Iris pigment epithelial cell (primary cell): ENCODE measurements at regions not wholly inside any gene's neighbourhood (a gene's known extent, or its start where the extent isn't known, plus 50 kb on each side); places are given as distances from the start of the nearest gene placed in this dataset.
"Not testable (repeated sequence)": the region's sequence is repeated elsewhere in the genome, so short reads cannot be mapped to it uniquely, and the experiment has no call there.

Experiments used
- DNase-seq: peaks from one replicate; pipeline ENCODE4 v3.0.0-alpha.2; 2011; ENCODE audit warnings: low read depth

DNA sequence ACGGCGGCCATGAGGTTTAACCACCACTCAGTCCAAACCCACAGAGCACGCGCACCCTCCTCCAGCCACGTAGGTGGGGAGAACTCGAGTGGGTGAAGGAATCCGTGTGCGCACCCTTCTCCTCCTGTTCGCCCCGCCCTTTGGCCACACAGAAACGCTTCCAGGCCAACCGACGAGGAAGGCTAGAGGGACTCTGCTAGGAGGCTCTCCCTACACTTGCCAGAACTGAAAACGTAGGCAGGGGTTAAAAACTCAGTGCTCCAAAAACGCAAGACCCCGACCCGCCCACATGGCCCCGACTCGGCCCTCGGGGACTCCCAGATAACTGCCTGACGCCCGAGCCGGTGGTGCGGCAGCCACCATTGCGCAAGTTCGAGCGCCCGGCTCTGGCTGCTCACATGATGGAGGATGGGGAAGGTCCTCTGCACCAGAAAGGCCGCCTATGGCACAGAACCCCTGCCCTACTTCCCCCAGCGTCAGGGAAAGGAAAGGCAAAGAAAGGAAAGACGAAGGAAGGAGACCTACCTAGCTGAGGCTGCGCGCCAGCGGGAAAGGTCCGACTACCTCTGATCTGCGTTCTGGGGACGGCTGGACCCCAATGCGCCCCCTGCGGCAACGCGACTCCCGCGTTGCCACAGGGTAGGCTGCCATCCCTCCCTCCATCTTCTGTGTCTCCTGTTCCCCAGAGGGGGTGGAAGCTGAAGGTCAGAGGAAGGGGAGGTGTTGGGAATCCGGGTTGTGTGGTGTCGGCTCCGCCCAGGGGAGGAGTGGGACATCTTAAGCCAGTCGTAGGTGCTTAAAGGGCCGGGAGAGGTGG is 201.9 kb upstream of the AGTR2 start:
- peak; percentile 31 for DNase-seq

DNA sequence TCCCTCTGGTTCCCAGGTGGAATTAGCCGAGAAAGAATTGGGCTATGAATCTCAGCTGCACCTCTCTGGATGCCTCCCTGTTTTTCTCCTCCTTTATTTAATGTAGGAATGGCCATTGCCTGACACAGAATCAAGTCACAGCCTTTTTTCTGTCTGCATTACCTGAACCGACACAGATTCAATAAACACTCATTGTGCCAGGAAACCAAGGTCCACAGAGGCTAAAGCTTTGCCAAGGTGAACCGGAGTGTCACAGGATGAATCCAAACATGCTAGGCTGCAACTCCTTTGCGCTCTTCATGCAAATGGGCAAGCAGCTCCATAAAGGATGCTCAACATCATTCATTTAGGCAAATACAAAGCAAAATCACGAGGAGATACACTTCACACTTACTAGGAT is 199.8 kb upstream of the AGTR2 start:
- no peak for DNase-seq

DNA sequence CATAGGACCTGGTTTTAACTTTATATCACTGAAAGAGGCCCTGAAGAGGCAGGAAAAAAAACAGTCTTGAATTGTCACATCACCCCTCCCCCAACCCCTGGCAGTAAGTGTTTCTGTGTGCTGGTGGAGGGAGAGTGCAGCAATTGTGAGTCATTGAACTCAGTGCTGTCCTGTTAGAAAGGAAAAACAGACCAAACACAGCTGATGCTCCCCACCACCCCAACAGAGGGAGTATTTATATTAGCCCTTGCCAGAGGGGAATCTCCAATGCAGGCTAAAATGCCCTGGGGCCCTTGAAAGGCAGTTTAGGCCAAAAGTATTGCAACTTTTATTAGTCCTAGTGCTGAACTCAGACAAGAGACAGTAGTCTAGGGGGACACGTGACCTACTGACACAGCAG is 197.8 kb upstream of the AGTR2 start:
- peak; percentile 11 for DNase-seq

DNA sequence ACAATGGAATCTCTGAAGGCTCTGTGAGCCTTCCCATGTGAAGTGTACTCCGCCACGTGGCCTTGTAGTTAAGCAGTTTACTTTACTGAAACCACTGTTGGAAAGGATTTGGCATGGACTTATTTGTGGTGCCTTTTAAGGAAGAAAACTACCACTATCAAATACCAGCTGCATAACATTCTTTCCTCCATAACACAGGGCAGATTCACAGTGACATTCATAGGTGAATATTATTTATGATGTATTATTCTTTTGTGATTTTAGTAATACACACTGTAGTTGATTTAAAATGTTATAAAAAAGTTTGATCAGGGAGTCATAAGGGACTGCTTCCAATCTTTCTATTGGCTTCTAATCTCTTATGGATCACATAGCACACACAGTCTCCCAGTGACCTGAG is 192.5 kb upstream of the AGTR2 start:
- DNase-seq, result no peak

GRCh38 chrX:115983148-115983547 is 187.4 kb upstream of the AGTR2 start:
- not testable (repeated sequence) for DNase-seq

DNA sequence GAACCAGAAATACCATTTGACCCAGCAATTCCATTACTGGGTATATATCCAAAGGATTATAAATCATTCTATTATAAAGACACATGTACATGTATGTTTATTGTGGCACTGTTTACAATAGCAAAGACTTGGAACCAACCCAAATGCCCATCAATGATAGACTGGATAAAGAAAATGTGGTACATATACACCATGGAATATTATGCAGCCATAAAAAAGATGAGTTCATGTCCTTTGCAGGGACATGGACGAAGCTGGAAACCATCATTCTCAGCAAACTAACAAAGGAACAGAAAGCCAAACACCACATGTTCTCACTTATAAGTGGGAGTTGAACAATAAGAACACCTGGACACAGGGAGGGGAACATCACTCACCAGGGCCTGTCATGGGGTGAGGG is 183.1 kb upstream of the AGTR2 start:
- DNase-seq, result not testable (repeated sequence)

- DNase-seq, result peak; percentile 8
Observed at GRCh38 chrX:115988825-115989224, 181.7 kb upstream of the AGTR2 start.

- no peak for DNase-seq
Observed at GRCh38 chrX:115989686-115990085, 180.9 kb upstream of the AGTR2 start.

- DNase-seq, result no peak
Observed at GRCh38 chrX:116009346-116009745, 161.2 kb upstream of the AGTR2 start.

DNA sequence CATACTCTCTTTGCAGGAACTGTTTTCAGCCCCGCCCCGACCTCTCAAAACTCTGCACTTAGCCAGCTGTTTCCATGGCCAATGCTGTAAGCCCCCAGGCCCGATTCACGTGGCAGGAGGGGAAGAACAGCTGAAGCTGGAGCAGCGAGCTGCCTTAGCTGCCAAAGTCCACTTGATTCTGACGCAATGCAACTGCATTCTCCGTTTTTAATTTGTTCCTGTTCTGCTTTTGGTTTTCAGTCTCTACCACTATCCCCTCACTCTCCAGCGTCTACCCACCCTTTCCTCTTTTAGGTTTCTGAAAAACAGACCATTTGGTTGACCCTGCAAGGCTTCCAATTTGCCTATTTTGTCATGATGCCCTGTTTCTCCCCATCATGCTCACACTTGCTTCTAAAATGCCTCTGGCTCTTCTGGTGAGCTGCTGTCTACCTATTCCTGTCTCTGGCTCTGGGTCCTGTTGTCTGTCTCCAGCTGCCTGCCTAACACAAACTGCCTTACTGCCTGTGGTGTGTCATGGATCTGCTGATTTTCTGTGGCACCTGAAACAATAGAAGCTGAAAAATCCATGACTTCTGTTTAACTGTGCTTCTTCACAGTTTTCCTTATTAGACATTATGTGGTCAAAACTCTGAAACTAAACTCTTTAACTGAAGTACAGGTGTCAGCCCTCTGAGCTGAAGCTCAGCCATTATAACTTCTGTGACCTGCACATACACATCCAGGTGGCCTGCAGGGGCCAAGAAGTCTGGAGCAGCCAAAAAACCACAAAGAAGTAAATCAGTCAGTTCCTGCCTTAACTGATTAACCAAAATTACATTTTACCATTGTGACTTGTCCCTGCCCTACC is 160.5 kb upstream of the AGTR2 start:
- DNase-seq, result no peak

DNA sequence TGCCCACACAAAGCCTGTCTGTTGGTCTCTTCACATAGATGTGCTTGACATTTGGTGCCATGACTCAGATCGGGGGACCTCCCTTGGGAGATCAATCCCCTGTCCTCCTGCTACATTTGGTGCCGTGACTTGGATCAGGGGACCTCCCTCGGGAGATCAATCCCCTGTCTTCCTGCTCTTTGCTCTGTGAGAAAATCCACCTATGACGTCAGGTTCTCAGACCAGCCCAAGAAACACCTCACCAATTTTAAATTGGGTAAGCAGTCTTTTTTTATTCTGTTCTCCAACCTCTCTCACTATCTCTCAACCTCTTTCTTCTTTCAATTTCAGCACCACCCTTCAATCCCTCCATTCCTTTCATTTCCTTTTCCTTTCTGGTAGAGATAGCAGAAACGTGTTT is 159.6 kb upstream of the AGTR2 start:
- no peak for DNase-seq

DNA sequence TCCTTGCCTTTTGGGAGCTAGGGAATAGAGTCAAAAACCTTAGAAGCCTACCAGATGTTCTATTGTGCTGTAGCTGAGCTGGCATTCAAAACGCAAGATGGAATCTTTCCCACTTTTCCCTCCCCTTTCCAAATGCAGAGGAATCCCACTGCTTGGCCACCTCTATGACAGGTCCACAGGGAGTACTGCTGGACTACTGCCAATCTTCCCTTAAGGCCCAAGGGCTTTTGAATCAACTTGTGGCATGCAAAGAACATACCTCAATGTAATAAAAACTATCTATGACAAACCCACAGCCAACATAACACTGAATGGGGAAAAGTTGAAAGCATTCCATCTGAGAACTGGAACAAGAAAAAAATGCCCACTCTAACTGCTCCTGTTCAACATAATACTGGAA is 139.2 kb upstream of the AGTR2 start:
- DNase-seq, result no peak
